ENCODE measurements at regions not wholly inside any gene's neighbourhood (a gene's known extent, or its start where the extent isn't known, plus 50 kb on each side); places are given as distances from the start of the nearest gene placed in this dataset.

- no peak for TF ChIP-seq EHMT2 (IDR thresholded peaks at IDR 0.05; ENCODE audit: borderline replicate concordance, low read depth, low read length)
- no peak for TF ChIP-seq EZH2 (conservative IDR thresholded peaks at IDR 0.05; ENCODE audit: low read depth, low read length)
- no peak for TF ChIP-seq ZFP36 (IDR thresholded peaks at IDR 0.05; ENCODE audit: borderline replicate concordance, low read depth, low read length, partially characterized antibody)
Measured at GRCh38 chr20:63135411-63135810, 80.5 kb downstream of the YTHDF1 start.

All from HepG2 (cell line).